Effector memory CD8-positive, alpha-beta T cell (primary cell): ENCODE measurements at regions not wholly inside any gene's neighbourhood (a gene's known extent, or its start where the extent isn't known, plus 50 kb on each side); places are given as distances from the start of the nearest gene placed in this dataset.

Source experiments
- ATAC-seq: fragments of 150-1000 bp; cut with Tn5 transposase; replicated peaks from 2 replicates; pipeline ENCODE4 v1.10.0; 2021; ENCODE audit warnings: mild to moderate bottlenecking, moderate library complexity
- DNase-seq, 3 experiments: peaks; one replicate each; pipeline ENCODE4 v3.0.0; 2021
- H3K27ac Mint-ChIP-seq, 2 donors: one replicate each; pipeline ENCODE4 v1.8.0; 2022; ENCODE audit warnings: mild to moderate bottlenecking in 2 of 2, mixed read lengths in 2 of 2, moderate library complexity in 2 of 2
- H3K27me3 Mint-ChIP-seq, 2 donors: one replicate each; pipeline ENCODE4 v1.8.0; 2022; ENCODE audit warnings: mixed read lengths in 2 of 2
- H3K36me3 Mint-ChIP-seq: one replicate; pipeline ENCODE4 v1.8.0; 2022; ENCODE audit warnings: mild to moderate bottlenecking, moderate library complexity, mixed read lengths; ENCODE audit not compliant: insufficient read depth
- H3K4me1 Mint-ChIP-seq, 2 donors: one replicate each; pipeline ENCODE4 v1.8.0; 2022; ENCODE audit warnings: low read depth in 2 of 2, mixed read lengths in 2 of 2
- H3K4me3 Mint-ChIP-seq, 2 donors: one replicate each; pipeline ENCODE4 v1.8.0; 2022; ENCODE audit warnings: mild to moderate bottlenecking in 2 of 2, mixed read lengths in 2 of 2, moderate library complexity in 2 of 2
- H3K9me3 Mint-ChIP-seq, 2 donors: one replicate each; pipeline ENCODE4 v1.8.0; 2022; ENCODE audit warnings: mixed read lengths in 2 of 2

GRCh38 chr4:66658809-66659208 is 886.5 kb downstream of the CENPC start:
- H3K27ac Mint-ChIP-seq: no peak overlapping the region
- ATAC-seq (no peak), DNase-seq (no peak)
- H3K4me1 Mint-ChIP-seq: no peaks in the 10 kb centered on the region
- H3K9me3 Mint-ChIP-seq: peaks cover 2 to 6% of the 10 kb centered on the region in 2 donors
- H3K27me3 Mint-ChIP-seq: no peaks in the 10 kb centered on the region
- no peaks in the 10 kb centered on the region for H3K36me3 Mint-ChIP-seq
- no peak overlapping the region for H3K4me3 Mint-ChIP-seq

- Mint-ChIP-seq H3K9me3 (peaks cover 4 to 6% of the 10 kb centered on the region in 2 donors), H3K27ac (no peak overlapping the region), H3K36me3 (no peaks in the 10 kb centered on the region), H3K4me1 (no peaks in the 10 kb centered on the region), H3K4me3 (no peak overlapping the region), H3K27me3 (no peaks in the 10 kb centered on the region)
- DNase-seq: no peak
- no peak for ATAC-seq
These were observed 889.8 kb downstream of the CENPC start for GRCh38 chr4:66655505-66655904.

- no peaks in the 10 kb centered on the region for H3K36me3 Mint-ChIP-seq
- no peak overlapping the region for H3K27ac Mint-ChIP-seq
- H3K9me3 Mint-ChIP-seq: peaks cover 0 to 2% of the 10 kb centered on the region in 2 donors
- no peak for DNase-seq
- H3K4me3 Mint-ChIP-seq: no peak overlapping the region
- no peaks in the 10 kb centered on the region for H3K27me3 Mint-ChIP-seq
- H3K4me1 Mint-ChIP-seq: no peaks in the 10 kb centered on the region
- no peak for ATAC-seq
These were observed 891.4 kb downstream of the CENPC start for GRCh38 chr4:66653937-66654336.

GRCh38 chr4:66649236-66649635 is 896.1 kb downstream of the CENPC start:
- ATAC-seq: no peak
- Mint-ChIP-seq H3K4me3 (no peak overlapping the region), H3K36me3 (no peaks in the 10 kb centered on the region), H3K27me3 (no peaks in the 10 kb centered on the region), H3K9me3 (peaks cover 0 to 2% of the 10 kb centered on the region in 2 donors), H3K4me1 (no peaks in the 10 kb centered on the region), H3K27ac (no peak overlapping the region)
- no peak for DNase-seq

- Mint-ChIP-seq H3K4me1 (no peaks in the 10 kb centered on the region), H3K36me3 (no peaks in the 10 kb centered on the region), H3K27ac (no peak overlapping the region), H3K9me3 (no peaks in the 10 kb centered on the region), H3K27me3 (no peaks in the 10 kb centered on the region), H3K4me3 (no peak overlapping the region)
- DNase-seq (no peak), ATAC-seq (no peak)
These were observed 897.4 kb downstream of the CENPC start for GRCh38 chr4:66647926-66648325.

GRCh38 chr4:66647476-66647875 is 897.8 kb downstream of the CENPC start:
- Mint-ChIP-seq H3K36me3 (no peaks in the 10 kb centered on the region), H3K27ac (no peak overlapping the region), H3K4me3 (no peak overlapping the region), H3K4me1 (no peaks in the 10 kb centered on the region), H3K9me3 (no peaks in the 10 kb centered on the region), H3K27me3 (no peaks in the 10 kb centered on the region)
- DNase-seq: no peak
- ATAC-seq: no peak

- Mint-ChIP-seq H3K27me3 (no peaks in the 10 kb centered on the region), H3K9me3 (peaks cover 0 to 3% of the 10 kb centered on the region in 2 donors), H3K36me3 (no peaks in the 10 kb centered on the region), H3K4me3 (no peak overlapping the region), H3K4me1 (no peaks in the 10 kb centered on the region), H3K27ac (no peak overlapping the region)
- ATAC-seq (no peak), DNase-seq (no peak)
These were observed 904.9 kb downstream of the CENPC start for GRCh38 chr4:66640233-66640990.

GRCh38 chr4:66639361-66639760 is 905.9 kb downstream of the CENPC start:
- H3K27me3 Mint-ChIP-seq: no peaks in the 10 kb centered on the region
- H3K9me3 Mint-ChIP-seq: peaks cover 0 to 8% of the 10 kb centered on the region in 2 donors
- H3K4me3 Mint-ChIP-seq: no peak overlapping the region
- no peaks in the 10 kb centered on the region for H3K36me3 Mint-ChIP-seq
- DNase-seq (no peak), ATAC-seq (no peak)
- H3K4me1 Mint-ChIP-seq: no peaks in the 10 kb centered on the region
- no peak overlapping the region for H3K27ac Mint-ChIP-seq

- H3K4me3 Mint-ChIP-seq: no peak overlapping the region
- DNase-seq (no peak), ATAC-seq (no peak)
- H3K4me1 Mint-ChIP-seq: no peaks in the 10 kb centered on the region
- peaks cover 0 to 8% of the 10 kb centered on the region in 2 donors for H3K9me3 Mint-ChIP-seq
- no peak overlapping the region for H3K27ac Mint-ChIP-seq
- H3K36me3 Mint-ChIP-seq: no peaks in the 10 kb centered on the region
- no peaks in the 10 kb centered on the region for H3K27me3 Mint-ChIP-seq
These were observed 909.0 kb downstream of the CENPC start for GRCh38 chr4:66636349-66636748.

GRCh38 chr4:66633477-66633876 is 911.8 kb downstream of the CENPC start:
- peaks cover 0 to 8% of the 10 kb centered on the region in 2 donors for H3K9me3 Mint-ChIP-seq

GRCh38 chr4:66629927-66630326 is 915.4 kb downstream of the CENPC start:
- Mint-ChIP-seq H3K4me1 (no peaks in the 10 kb centered on the region), H3K27ac (no peak overlapping the region), H3K27me3 (no peaks in the 10 kb centered on the region), H3K36me3 (no peaks in the 10 kb centered on the region), H3K4me3 (no peak overlapping the region), H3K9me3 (peaks cover 2 to 9% of the 10 kb centered on the region in 2 donors)
- no peak for DNase-seq
- ATAC-seq: no peak

More at GRCh38 chr4:66633477-66633876, 911.8 kb downstream of the CENPC start:
- no peaks in the 10 kb centered on the region for H3K4me1 Mint-ChIP-seq
- H3K27ac Mint-ChIP-seq: no peak overlapping the region
- H3K36me3 Mint-ChIP-seq: no peaks in the 10 kb centered on the region
- ATAC-seq (no peak), DNase-seq (no peak)
- no peak overlapping the region for H3K4me3 Mint-ChIP-seq
- no peaks in the 10 kb centered on the region for H3K27me3 Mint-ChIP-seq

- peaks cover 2 to 9% of the 10 kb centered on the region in 2 donors for H3K9me3 Mint-ChIP-seq
- DNase-seq (no peak), ATAC-seq (no peak)
- no peaks in the 10 kb centered on the region for H3K4me1 Mint-ChIP-seq
- no peak overlapping the region for H3K4me3 Mint-ChIP-seq
- H3K36me3 Mint-ChIP-seq: no peaks in the 10 kb centered on the region
- no peaks in the 10 kb centered on the region for H3K27me3 Mint-ChIP-seq
- H3K27ac Mint-ChIP-seq: no peak overlapping the region
These were observed 917.2 kb downstream of the CENPC start for GRCh38 chr4:66628146-66628545.

- Mint-ChIP-seq H3K4me1 (no peaks in the 10 kb centered on the region), H3K4me3 (no peak overlapping the region), H3K27me3 (no peaks in the 10 kb centered on the region), H3K36me3 (no peaks in the 10 kb centered on the region), H3K9me3 (peaks cover 6 to 9% of the 10 kb centered on the region in 2 donors), H3K27ac (no peak overlapping the region)
- no peak for DNase-seq
- ATAC-seq: no peak
These were observed 919.8 kb downstream of the CENPC start for GRCh38 chr4:66625480-66625879.

GRCh38 chr4:66613591-66613990 is 931.7 kb downstream of the CENPC start:
- DNase-seq (no peak), ATAC-seq (no peak)
- no peaks in the 10 kb centered on the region for H3K27me3 Mint-ChIP-seq
- no peak overlapping the region for H3K27ac Mint-ChIP-seq
- no peak overlapping the region for H3K4me3 Mint-ChIP-seq
- H3K36me3 Mint-ChIP-seq: no peaks in the 10 kb centered on the region
- peaks cover 14 to 16% of the 10 kb centered on the region in 2 donors for H3K9me3 Mint-ChIP-seq
- H3K4me1 Mint-ChIP-seq: no peaks in the 10 kb centered on the region
